ENCODE measurements at regions not wholly inside any gene's neighbourhood (a gene's known extent, or its start where the extent isn't known, plus 50 kb on each side); places are given as distances from the start of the nearest gene placed in this dataset.
"Not testable (repeated sequence)": the region's sequence is repeated elsewhere in the genome, so short reads cannot be mapped to it uniquely, and the experiment has no call there.

GRCh38 chr18:55981712-55982475 is 393.9 kb upstream of the TCF4 start:
- intact Hi-C loops (cut with DNase I, micrococcal nuclease), result no loop called here
- no peak for DNase-seq
- no peak for ATAC-seq

GRCh38 chr18:55974521-55974920 is 386.5 kb upstream of the TCF4 start:
- ATAC-seq (no peak), DNase-seq (no peak)
- intact Hi-C loops (cut with DNase I, micrococcal nuclease), result no loop called here

- intact Hi-C loops (cut with DNase I, micrococcal nuclease), result no loop called here
- no peak for DNase-seq
- ATAC-seq, result no peak
These were observed 380.6 kb upstream of the TCF4 start for GRCh38 chr18:55968550-55968949.

GRCh38 chr18:55967019-55967418 is 379.0 kb upstream of the TCF4 start:
- no peak for DNase-seq
- intact Hi-C loops (cut with DNase I, micrococcal nuclease), result no loop called here
- ATAC-seq, result no peak

GRCh38 chr18:55964171-55964570 is 376.2 kb upstream of the TCF4 start:
- DNase-seq, result no peak
- intact Hi-C loops (cut with DNase I, micrococcal nuclease), result no loop called here
- no peak for ATAC-seq

- intact Hi-C loops (cut with DNase I, micrococcal nuclease), result no loop called here
- ATAC-seq (no peak), DNase-seq (no peak)
These were observed 365.3 kb upstream of the TCF4 start for GRCh38 chr18:55953326-55953725.

GRCh38 chr18:55951738-55952137 is 363.7 kb upstream of the TCF4 start:
- intact Hi-C loops (cut with DNase I, micrococcal nuclease); ATAC-seq: not testable (repeated sequence)

GRCh38 chr18:55950379-55951166 is 362.6 kb upstream of the TCF4 start:
- no peak for DNase-seq
- ATAC-seq, result no peak
- intact Hi-C loops (cut with DNase I, micrococcal nuclease), result no loop called here

More at GRCh38 chr18:55951738-55952137, 363.7 kb upstream of the TCF4 start:
- DNase-seq, result not testable (repeated sequence)

GRCh38 chr18:55934821-55935220 is 346.8 kb upstream of the TCF4 start:
- no peak for ATAC-seq
- DNase-seq, result no peak
- intact Hi-C loops (cut with DNase I, micrococcal nuclease), result no loop called here

GRCh38 chr18:55932675-55933074 is 344.7 kb upstream of the TCF4 start:
- DNase-seq (no peak), ATAC-seq (no peak)
- intact Hi-C loops (cut with DNase I, micrococcal nuclease), result no loop called here

GRCh38 chr18:55927831-55928230 is 339.8 kb upstream of the TCF4 start:
- DNase-seq, result no peak
- intact Hi-C loops (cut with DNase I, micrococcal nuclease), result no loop called here
- no peak for ATAC-seq

GRCh38 chr18:55925772-55926171 is 337.8 kb upstream of the TCF4 start:
- intact Hi-C loops (cut with DNase I, micrococcal nuclease), result no loop called here
- ATAC-seq (no peak), DNase-seq (no peak)

GRCh38 chr18:55920063-55920462 is 332.1 kb upstream of the TCF4 start:
- intact Hi-C loops (cut with DNase I, micrococcal nuclease), result no loop called here
- ATAC-seq, result no peak
- DNase-seq, result no peak

- ATAC-seq (no peak), DNase-seq (no peak)
- intact Hi-C loops (cut with DNase I, micrococcal nuclease), result no loop called here
These were observed 330.5 kb upstream of the TCF4 start for GRCh38 chr18:55918444-55918843.

GRCh38 chr18:55912919-55913318 is 324.9 kb upstream of the TCF4 start:
- no peak for DNase-seq
- intact Hi-C loops (cut with DNase I, micrococcal nuclease), result no loop called here
- ATAC-seq, result no peak

GRCh38 chr18:55912071-55912470 is 324.1 kb upstream of the TCF4 start:
- DNase-seq (no peak), ATAC-seq (no peak)
- intact Hi-C loops (cut with DNase I, micrococcal nuclease), result no loop called here

- ATAC-seq, result no peak
- no peak for DNase-seq
- intact Hi-C loops (cut with DNase I, micrococcal nuclease), result no loop called here
These were observed 322.3 kb upstream of the TCF4 start for GRCh38 chr18:55910296-55910695.

GRCh38 chr18:55908901-55909366 is 320.9 kb upstream of the TCF4 start:
- DNase-seq (no peak), ATAC-seq (no peak)

GRCh38 chr18:55907453-55908175 is 319.6 kb upstream of the TCF4 start:
- intact Hi-C loops (cut with DNase I, micrococcal nuclease), result no loop called here
- ATAC-seq (no peak), DNase-seq (no peak)

More at GRCh38 chr18:55908901-55909366, 320.9 kb upstream of the TCF4 start:
- intact Hi-C loops (cut with DNase I, micrococcal nuclease), result no loop called here

GRCh38 chr18:55906536-55906935 is 318.5 kb upstream of the TCF4 start:
- no peak for DNase-seq
- intact Hi-C loops (cut with DNase I, micrococcal nuclease), result no loop called here
- no peak for ATAC-seq
